ENCODE measurements at regions not wholly inside any gene's neighbourhood (a gene's known extent, or its start where the extent isn't known, plus 50 kb on each side); places are given as distances from the start of the nearest gene placed in this dataset.
"Not testable (repeated sequence)": the region's sequence is repeated elsewhere in the genome, so short reads cannot be mapped to it uniquely, and the experiment has no call there.

DNA sequence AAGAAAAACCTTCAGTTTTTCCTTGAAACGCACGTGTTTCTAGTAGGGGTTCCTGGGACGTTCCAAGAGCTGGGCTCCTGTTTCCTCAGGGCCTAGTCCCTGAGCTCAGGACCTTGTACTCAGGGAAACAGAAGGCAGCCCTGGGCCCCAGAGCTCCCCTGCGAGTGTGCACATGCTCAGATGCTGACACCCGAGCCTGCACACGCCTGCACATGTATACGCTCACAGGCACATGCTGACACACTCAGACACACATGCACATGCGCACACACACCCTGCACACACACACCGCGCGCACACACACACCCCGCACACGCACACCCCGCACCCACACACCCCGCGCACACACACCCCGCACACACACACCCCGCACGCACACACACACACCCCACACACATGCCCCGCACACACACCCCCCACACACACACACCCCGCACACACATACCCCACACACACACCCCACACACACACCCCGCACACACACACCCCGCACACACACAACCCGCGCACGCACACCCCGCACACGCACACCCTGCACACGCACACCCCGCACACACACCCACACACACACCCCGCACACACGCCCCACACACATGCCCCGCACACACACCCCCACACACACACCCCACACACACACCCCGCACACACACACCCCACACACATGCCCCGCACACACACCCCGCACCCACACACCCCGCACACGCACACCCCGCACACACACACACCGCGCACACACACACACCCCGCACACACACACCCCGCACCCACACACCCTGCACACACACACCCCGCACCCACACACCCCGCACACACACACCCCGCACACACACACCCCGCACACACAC, 52.2 kb downstream of the CALML3 start:
- DNase-seq: no peak

DNA sequence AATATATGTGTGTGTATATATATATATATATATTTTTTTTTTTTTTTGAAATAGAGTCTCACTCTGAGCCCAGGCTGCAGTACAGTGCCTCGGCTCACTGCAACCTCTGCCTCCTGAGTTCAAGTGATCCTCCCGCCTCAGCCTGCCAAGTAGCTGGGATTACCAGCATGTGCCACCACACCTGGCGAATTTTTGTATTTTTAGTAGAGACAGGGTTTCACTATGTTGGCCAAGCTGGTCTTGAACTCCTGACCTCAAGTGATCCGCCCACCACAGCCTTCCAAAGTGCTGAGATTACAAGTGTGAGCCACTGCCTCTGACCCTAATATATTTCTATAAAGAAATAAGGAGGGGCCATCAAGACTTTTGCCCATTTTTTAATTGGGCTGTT, 55.3 kb downstream of the CALML3 start:
- DNase-seq: not testable (repeated sequence)

DNA sequence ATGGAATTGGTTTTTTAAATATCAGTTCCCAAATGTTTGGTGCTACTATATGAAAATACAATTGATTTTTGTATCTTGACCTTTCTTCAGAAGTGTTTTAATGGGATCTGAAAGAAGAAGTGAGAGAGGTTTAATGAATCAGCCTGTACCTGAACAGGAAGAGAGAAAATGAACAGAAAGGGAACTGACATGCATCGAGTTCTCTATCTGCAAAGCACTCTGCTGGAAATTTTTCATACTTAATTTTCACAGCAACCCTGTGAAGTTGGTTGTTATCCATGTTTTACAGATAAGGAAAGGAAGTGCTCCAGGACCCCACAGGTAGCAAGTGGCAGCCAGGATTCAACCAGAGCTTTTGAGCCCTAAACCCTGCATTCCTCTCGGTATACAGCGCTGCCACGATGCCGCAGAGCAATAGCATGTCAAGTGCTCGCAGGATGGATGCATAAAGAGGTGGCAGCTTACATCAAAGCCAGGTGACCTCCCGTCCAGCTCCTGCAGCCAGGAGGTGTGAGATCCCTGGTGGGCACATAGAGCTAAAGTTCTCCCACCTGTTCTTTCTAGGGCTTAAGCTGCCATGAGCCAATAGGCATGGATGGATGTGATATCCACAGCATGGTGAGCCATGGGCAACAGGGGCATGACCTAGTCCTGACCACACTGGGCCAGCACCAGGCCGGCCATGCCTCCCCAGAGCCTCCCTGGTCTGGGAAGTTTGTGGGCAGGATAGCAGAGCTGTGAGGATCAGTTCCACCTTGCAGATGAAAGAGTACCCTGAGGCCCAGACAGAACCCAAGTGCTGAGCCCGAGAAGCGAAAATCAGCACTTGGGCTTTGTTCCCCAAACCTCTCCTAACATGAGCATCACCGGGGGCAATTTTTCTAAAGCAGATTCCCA, 57.2 kb downstream of the CALML3 start:
- no peak for DNase-seq

DNA sequence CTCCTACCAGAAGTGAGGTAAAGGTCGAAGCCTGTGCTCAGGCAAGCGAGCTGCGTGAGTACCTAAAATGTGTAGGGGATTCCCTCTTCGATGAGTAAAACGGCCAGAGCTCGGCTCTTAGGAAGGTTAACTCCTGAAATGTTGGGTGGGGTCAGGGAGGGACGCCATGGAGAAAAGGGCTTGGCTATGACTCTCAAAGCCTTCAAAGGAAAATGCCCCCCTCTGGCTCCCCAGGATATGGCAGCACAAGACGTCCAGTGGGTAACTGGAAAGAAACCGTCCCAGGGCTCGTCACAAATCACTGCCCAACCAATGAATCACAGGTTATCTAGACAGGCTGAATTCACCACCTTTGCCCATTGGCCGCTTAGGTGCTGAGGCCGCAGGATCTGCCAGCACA, 58.0 kb downstream of the CALML3 start:
- DNase-seq: no peak

DNA sequence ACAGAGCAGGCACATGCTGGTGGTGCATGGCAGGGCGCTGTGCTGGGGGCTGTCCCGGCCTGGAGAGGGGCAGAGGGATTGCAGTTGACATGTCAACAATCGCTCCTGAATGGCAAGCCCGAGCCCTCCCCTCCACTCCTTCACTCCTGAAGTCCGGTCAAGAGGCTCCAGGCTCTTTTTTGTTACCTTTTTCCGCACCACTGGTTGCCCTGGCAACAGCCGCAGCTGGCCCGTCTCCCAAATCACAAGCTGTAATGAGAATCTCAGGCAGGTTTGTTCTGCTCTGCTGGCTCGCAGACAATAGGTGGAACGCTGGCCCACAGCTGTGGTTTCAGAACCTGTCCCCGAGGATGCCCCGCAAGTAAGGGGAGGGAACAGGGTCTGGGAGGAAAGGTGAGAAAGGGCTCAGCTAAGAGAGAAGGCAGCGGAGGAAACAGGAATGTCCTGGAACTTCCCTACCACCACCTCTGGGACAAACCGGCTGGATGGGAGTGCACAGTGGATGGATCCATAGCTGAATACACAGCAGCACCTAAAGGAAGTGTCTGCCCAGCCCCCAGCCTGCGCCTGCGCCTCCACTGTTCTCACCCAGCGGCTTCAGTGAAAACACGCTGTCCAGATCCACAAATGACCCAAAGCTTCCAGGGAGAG, 58.9 kb downstream of the CALML3 start:
- DNase-seq: peak; percentile 96

DNA sequence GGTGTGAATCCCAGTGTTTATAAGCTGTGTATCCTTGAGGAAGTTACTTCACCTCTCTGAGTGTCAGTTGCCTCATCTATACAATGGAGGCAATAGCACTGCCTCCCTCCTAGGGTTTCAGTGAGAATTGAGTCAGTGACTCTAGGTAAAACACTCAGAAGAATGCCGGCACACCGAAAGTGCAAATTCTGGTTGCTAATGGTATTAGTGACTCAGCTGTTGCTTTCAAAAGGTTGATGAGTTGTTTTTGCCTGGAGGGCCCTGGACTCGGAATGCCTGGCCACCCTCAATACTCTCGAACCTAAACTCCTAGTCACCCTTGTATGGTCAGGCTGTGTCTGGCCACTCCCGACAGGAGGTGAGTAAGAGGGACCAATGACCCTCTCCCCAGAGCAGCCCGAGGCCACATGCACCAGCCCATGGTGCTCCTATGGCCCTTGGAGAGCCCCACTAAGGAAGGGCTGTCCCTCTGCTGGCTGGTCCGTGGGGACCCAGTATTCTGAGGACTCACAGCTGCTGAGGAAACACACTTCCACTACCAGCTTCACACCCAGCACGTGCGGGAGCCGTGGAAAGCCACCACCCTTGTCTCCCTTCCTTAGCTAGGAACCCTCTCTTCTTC, 60.2 kb downstream of the CALML3 start:
- DNase-seq: peak; percentile 64

DNA sequence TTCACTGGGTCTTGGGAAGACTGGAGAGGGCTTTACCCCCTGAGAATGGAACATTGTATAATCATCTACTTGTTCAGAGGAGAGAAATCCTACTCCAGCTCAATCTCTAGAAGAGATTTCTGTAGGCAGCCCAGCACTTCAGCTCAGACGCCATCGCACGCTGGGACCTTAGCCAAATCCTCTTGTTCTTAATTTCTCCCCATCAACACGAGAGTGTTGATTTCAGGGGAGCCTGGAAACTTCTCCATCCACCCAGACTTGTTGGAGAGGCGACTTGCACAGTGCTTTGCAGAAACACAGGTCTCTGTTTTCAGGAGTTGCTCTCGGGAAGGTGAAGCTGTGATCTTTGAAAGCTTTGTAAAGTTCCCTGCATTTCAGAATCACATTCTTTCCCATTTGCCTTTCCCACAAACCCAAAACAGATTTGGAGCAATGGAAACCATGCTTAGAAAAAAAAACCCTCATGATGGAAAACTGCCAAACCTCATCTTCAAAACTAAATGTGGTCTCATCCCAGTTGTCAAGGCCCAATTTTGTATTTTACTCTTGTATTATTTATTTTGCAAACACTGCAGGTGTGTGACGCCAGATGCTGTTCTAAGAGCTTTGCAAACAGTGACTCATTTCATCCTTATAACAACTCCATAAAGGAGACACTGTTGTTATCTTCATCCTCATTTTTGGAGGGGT, 60.9 kb downstream of the CALML3 start:
- DNase-seq: peak; percentile 87

DNA sequence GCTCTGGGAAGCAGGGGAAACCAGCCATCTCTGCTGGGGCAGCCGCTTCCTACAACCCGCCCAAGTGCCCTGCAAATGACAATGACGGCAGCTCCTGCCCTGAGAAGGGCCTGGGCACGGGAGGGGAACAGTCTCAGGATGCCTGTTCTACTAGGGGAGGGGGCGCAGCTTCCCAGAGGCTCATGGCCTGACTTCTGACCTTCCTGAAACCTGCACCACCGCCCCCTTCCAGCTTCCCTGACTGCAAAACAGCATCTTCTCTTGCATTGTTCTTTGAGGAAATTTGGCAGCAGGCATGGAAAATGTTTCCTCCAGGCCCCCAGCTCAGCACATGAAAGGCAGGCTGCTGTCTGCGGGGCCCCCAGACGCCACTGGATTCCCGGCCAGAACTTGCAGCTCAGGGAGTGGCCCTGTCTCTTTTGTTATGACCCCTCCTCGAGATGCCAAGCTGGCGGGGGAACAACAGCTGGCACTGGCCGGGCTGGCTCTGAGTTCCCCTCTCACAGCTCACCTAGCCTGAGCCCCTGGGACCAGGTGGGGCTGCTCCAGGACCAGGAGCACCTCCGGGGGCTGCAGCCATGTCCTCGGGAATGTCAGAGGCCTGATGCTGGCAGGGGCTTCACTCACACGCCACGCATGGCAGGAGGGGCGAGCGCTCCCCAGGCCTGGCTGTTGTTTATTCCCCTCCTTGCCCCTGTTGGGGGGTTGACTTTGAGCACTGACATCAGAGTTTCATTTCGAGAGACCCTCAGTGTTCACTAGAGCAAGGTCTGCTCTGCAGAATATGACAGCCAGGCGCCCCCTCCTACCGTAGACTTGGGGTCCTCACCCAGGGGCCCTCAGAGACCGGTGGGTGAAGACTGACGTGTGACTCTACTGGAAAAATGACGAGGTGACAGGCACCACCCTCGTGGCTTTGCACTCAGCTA, 62.7 kb downstream of the CALML3 start:
- DNase-seq: peak; percentile 33

DNA sequence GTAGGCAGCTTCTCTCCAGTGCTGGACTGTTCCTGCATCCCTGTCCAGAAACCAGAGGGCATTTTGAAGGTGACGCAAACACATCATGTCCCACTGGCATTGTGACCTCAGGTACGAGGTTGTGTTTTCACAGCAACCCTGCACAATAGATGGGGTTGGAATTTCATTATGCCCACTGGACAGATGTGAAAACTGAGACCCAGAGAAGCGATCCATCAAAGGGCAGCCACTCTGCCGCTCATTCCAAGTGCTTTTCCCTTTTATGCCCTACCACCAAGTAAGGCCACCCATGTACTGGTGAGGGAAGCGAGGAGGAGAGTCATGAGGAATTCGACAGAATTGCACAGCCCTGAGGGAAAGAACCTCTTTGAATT, 63.3 kb downstream of the CALML3 start:
- no peak for DNase-seq

DNA sequence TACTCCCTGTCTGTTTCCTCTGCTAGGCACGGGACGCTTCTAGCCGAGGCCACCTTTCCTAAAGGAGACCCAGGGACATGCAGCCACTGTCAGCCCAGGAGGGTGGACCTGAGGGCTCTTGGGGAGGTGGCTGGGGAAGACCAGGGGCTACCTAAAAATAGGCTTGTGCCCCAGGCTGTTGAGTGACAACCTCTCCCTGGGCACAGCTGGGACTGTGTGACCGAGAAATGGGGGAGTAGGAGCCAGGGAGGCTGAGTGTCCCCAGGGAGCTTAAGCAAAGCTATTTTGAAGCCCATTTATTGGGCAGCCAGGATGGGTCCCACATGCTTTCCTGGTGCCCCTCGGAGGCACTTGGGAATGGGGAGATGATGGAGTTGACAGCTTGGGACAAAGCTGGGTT, 63.8 kb downstream of the CALML3 start:
- no peak for DNase-seq

Data from NCI-H1092 (cell line).